ENCODE measurements at regions not wholly inside any gene's neighbourhood (a gene's known extent, or its start where the extent isn't known, plus 50 kb on each side); places are given as distances from the start of the nearest gene placed in this dataset.

DNA sequence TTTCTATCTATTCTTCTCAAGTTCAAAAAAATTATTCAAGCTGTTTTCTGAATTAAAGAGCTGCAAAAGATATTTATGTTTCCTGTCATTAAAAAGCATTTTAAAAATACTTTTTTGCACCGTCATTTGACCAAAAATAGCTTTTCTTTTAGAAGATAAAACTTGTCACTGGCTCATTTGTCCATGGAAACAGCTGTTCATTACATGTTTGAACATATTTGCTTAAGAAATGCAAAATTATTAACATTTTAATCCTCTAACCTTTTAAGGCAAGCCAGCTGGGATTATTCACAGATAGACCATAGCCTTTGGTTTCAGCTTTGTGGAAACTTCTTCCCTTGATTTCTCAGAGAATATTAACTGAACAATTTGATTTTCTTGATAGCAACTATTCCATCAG is 393.9 kb downstream of the TUSC1 start:
- H3K27ac ChIP-seq, result no peak overlapping the region
- no peaks in the 10 kb centered on the region for H3K27me3 ChIP-seq
- no peaks in the 10 kb centered on the region for H3K9me3 ChIP-seq
- no peaks in the 10 kb centered on the region for H3K4me1 ChIP-seq
- H3K4me3 ChIP-seq, result no peak overlapping the region
- H3K36me3 ChIP-seq, result no peaks in the 10 kb centered on the region
- TF ChIP-seq, protein P1, sequence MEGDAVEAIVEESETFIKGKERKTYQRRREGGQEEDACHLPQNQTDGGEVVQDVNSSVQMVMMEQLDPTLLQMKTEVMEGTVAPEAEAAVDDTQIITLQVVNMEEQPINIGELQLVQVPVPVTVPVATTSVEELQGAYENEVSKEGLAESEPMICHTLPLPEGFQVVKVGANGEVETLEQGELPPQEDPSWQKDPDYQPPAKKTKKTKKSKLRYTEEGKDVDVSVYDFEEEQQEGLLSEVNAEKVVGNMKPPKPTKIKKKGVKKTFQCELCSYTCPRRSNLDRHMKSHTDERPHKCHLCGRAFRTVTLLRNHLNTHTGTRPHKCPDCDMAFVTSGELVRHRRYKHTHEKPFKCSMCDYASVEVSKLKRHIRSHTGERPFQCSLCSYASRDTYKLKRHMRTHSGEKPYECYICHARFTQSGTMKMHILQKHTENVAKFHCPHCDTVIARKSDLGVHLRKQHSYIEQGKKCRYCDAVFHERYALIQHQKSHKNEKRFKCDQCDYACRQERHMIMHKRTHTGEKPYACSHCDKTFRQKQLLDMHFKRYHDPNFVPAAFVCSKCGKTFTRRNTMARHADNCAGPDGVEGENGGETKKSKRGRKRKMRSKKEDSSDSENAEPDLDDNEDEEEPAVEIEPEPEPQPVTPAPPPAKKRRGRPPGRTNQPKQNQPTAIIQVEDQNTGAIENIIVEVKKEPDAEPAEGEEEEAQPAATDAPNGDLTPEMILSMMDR (IDR thresholded peaks at IDR 0.05), result no peak
- DNase-seq (ENCODE audit: low spot score), result no peak

DNA sequence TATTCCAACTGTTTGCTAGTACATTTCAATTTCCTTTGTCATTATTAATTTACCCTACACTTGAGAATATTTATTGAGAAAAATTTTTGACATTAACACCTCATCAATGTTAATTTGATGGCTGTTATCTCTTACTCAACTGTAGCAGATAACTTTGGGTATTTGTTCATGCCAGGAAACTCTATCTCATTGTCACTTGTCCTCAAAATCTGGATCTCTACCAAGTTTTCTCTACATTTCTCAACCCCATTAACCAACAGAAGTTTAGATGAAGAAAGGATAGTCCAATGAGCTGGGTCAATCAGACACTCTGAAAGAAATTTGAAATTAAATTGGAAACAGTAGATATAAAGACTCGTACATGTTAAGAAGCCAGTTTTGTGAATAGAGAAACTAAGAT is 395.3 kb downstream of the TUSC1 start:
- TF ChIP-seq, protein P1 (IDR thresholded peaks at IDR 0.05), result no peak
- H3K27me3 ChIP-seq, result no peaks in the 10 kb centered on the region
- no peak overlapping the region for H3K4me3 ChIP-seq
- no peaks in the 10 kb centered on the region for H3K4me1 ChIP-seq
- no peaks in the 10 kb centered on the region for H3K36me3 ChIP-seq
- DNase-seq (ENCODE audit: low spot score), result no peak
- H3K27ac ChIP-seq, result no peak overlapping the region
- H3K9me3 ChIP-seq, result no peaks in the 10 kb centered on the region

DNA sequence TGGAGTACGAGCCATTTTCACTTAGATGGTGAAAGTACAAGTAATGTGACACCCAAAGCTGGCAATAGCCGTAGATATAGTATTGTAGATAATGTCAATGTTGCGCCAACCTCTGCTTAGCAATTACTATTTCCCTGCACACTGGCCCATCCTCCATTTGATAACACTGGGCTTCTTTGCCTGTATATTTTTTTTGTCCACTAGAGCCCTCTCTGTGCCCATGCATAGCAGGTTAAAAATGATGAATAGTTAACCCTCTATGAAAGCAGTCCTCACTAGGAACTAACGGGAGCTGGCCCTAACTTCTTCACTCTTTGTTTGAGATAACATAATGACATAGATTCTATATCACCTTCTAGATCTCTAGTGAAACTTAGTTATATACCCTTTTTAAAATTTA is 416.8 kb downstream of the TUSC1 start:
- H3K27me3 ChIP-seq, result no peaks in the 10 kb centered on the region
- H3K4me1 ChIP-seq, result no peaks in the 10 kb centered on the region
- no peaks in the 10 kb centered on the region for H3K9me3 ChIP-seq
- no peak overlapping the region for H3K4me3 ChIP-seq
- H3K27ac ChIP-seq, result no peak overlapping the region
- TF ChIP-seq, protein P1 (IDR thresholded peaks at IDR 0.05), result no peak
- no peaks in the 10 kb centered on the region for H3K36me3 ChIP-seq
- no peak for DNase-seq (ENCODE audit: low spot score)

DNA sequence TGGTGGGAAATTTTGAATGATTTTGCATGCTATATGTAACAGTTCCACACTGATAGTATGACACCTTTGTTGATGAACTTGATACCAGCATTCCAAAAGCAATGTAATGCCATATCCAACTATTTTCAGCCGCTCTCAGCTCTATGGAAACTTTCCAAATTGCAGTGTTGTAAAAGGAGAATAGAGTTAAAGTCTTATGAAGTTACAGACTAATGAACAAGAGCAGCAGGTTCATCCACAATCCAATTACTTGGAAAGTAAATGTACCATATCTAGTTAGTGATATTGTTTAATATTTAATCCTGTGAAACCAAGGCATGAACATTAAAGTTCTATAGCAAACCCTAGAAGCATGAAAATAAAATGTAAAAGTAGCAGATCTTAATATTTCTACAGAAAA is 418.2 kb downstream of the TUSC1 start:
- TF ChIP-seq, protein P1 (IDR thresholded peaks at IDR 0.05), result no peak
- DNase-seq (ENCODE audit: low spot score), result no peak
- Histone ChIP-seq H3K27me3 (no peaks in the 10 kb centered on the region), H3K27ac (no peak overlapping the region), H3K4me3 (no peak overlapping the region), H3K36me3 (no peaks in the 10 kb centered on the region), H3K9me3 (no peaks in the 10 kb centered on the region), H3K4me1 (no peaks in the 10 kb centered on the region)

DNA sequence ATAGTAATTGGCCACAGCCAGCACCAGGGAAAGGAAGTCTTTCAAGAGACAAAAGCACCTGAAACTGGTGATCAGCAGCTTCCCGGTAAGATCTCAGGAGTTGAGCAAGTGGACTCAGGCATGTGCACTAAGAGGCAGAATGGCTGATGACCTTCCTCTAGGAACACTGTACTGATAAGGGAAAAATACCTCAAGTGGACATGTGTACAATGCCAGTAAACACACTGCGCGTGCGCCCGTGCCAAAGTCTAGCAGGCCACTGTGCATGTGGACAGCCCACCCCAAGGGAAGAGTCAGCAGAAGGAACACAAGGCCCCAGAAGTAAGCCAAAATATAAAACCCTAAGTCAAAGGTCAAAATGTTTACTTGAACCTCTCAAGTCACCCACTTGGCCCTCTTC is 423.0 kb downstream of the TUSC1 start:
- H3K4me1 ChIP-seq, result no peaks in the 10 kb centered on the region
- H3K4me3 ChIP-seq, result no peak overlapping the region
- H3K27ac ChIP-seq, result no peak overlapping the region
- no peak for DNase-seq (ENCODE audit: low spot score)
- H3K9me3 ChIP-seq, result no peaks in the 10 kb centered on the region
- H3K36me3 ChIP-seq, result no peaks in the 10 kb centered on the region
- TF ChIP-seq, protein P1 (IDR thresholded peaks at IDR 0.05), result no peak
- H3K27me3 ChIP-seq, result no peaks in the 10 kb centered on the region

DNA sequence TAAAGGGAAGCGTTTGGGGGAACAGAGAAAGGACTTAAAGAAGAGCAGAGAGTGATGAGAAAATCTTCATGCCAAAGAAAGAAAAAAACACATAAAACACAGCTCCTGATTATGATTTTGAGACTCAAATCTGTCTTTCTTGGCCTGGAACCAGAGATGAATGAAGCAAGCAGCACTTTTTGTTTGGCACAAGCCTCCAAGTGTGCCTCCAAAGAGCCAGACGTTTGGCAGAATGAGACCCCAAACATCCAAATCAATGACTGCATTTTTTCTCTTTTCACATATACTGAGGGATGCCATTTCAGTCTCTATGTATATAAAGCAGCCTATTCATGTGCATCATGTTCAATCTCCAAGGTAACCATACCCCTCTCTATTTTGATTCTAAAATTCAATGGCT is 424.2 kb downstream of the TUSC1 start:
- Histone ChIP-seq H3K4me1 (no peaks in the 10 kb centered on the region), H3K9me3 (no peaks in the 10 kb centered on the region), H3K4me3 (no peak overlapping the region), H3K36me3 (no peaks in the 10 kb centered on the region), H3K27me3 (no peaks in the 10 kb centered on the region), H3K27ac (no peak overlapping the region)
- no peak for DNase-seq (ENCODE audit: low spot score)
- TF ChIP-seq, protein P1 (IDR thresholded peaks at IDR 0.05), result no peak

Data from right atrium auricular region (tissue), 2 donors.